Keratinocyte (primary cell): ENCODE measurements at regions not wholly inside any gene's neighbourhood (a gene's known extent, or its start where the extent isn't known, plus 50 kb on each side); places are given as distances from the start of the nearest gene placed in this dataset.
"Not testable (repeated sequence)": the region's sequence is repeated elsewhere in the genome, so short reads cannot be mapped to it uniquely, and the experiment has no call there.

ENCODE experiments used
- EZH2 ChIP-seq: IDR thresholded peaks from one replicate; pipeline ENCODE4 v1.6.1; 2012; ENCODE audit warnings: inconsistent platforms, mild to moderate bottlenecking, low read length, moderate library complexity
- TF ChIP-seq, protein P1 (sequence below), 3 experiments: IDR thresholded peaks in 1 of 3; conservative IDR thresholded peaks in 1 of 3; optimal IDR thresholded peaks in 1 of 3; 2 replicates in 2 of 3; 3 replicates in 1 of 3; pipeline versions ENCODE3 to v1.5.1; 2011; ENCODE audit warnings: low read length in 3 of 3, mild to moderate bottlenecking in 3 of 3, moderate library complexity in 2 of 3, control low read depth in 1 of 3, inconsistent platforms in 1 of 3; ENCODE audit not compliant: insufficient read depth in 2 of 3; ENCODE audit errors: extremely low read depth in 1 of 3

GRCh38 chr21:6066320-6066985 lies 4454.9 kb upstream of the TPTE start:
- not testable (repeated sequence) for TF ChIP-seq EZH2
- TF ChIP-seq, protein P1, sequence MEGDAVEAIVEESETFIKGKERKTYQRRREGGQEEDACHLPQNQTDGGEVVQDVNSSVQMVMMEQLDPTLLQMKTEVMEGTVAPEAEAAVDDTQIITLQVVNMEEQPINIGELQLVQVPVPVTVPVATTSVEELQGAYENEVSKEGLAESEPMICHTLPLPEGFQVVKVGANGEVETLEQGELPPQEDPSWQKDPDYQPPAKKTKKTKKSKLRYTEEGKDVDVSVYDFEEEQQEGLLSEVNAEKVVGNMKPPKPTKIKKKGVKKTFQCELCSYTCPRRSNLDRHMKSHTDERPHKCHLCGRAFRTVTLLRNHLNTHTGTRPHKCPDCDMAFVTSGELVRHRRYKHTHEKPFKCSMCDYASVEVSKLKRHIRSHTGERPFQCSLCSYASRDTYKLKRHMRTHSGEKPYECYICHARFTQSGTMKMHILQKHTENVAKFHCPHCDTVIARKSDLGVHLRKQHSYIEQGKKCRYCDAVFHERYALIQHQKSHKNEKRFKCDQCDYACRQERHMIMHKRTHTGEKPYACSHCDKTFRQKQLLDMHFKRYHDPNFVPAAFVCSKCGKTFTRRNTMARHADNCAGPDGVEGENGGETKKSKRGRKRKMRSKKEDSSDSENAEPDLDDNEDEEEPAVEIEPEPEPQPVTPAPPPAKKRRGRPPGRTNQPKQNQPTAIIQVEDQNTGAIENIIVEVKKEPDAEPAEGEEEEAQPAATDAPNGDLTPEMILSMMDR (optimal IDR thresholded peaks at IDR 0.05 in 1 of 3, IDR thresholded peaks at IDR 0.05 in 1 of 3, conservative IDR thresholded peaks at IDR 0.05 in 1 of 3; ENCODE audit: extremely low read depth in 1 of 3, insufficient read depth in 2 of 3, low read length in 3 of 3) = not testable (repeated sequence)
